IPS DF 6.9 (cell line): ENCODE measurements at regions not wholly inside any gene's neighbourhood (a gene's known extent, or its start where the extent isn't known, plus 50 kb on each side); places are given as distances from the start of the nearest gene placed in this dataset.

Experiments used
- DNase-seq: peaks from one replicate; pipeline ENCODE4 v3.0.0-alpha.2; 2013; ENCODE audit warnings: low read depth, low spot score
- H3K27ac ChIP-seq: one replicate; pipeline ENCODE4 v1.5.1; 2013; ENCODE audit warnings: low read length, control low read depth
- H3K27me3 ChIP-seq: 2 replicates; pipeline ENCODE4 v1.6.1; 2013; ENCODE audit warnings: mild to moderate bottlenecking, low read length; ENCODE audit not compliant: control insufficient read depth, insufficient read depth
- H3K36me3 ChIP-seq: 2 replicates; pipeline ENCODE4 v1.6.1; 2013; ENCODE audit warnings: low read length; ENCODE audit not compliant: control insufficient read depth, insufficient read depth
- H3K4me1 ChIP-seq: 2 replicates; pipeline ENCODE4 v1.6.1; 2013; ENCODE audit warnings: low read length; ENCODE audit not compliant: control insufficient read depth, insufficient read depth
- H3K4me3 ChIP-seq: 2 replicates; pipeline ENCODE4 v1.5.1; 2013; ENCODE audit warnings: mild to moderate bottlenecking, low read length
- H3K9me3 ChIP-seq: 2 replicates; pipeline ENCODE4 v1.6.1; 2013; ENCODE audit warnings: low read length, inconsistent platforms; ENCODE audit not compliant: control insufficient read depth, insufficient read depth
- WGBS: extraction: QIAGEN DNeasy Blood & Tissue Kit; methylation state at CpG from one replicate; pipeline ENCODE4 v1.1.7; 2013; ENCODE audit warnings: mixed read lengths, missing lambda C conversion rate; ENCODE audit not compliant: insufficient read length, insufficient coverage; 5-methylcytosine and 5-hydroxymethylcytosine counted together

- Histone ChIP-seq H3K4me1 (no peaks in the 10 kb centered on the region), H3K4me3 (no peak overlapping the region), H3K27ac (no peak overlapping the region), H3K9me3 (no peaks in the 10 kb centered on the region), H3K27me3 (no peaks in the 10 kb centered on the region), H3K36me3 (no peaks in the 10 kb centered on the region)
- WGBS, result no CpG with 5 or more reads among the region's 2 CpGs
- DNase-seq, result no peak
These were observed 783.2 kb downstream of the RPA4 start for GRCh38 chrX:97666890-97667289.

- Histone ChIP-seq H3K27me3 (no peaks in the 10 kb centered on the region), H3K4me3 (no peak overlapping the region)
- WGBS, result no CpG with 5 or more reads among the region's 2 CpGs
These were observed 784.4 kb downstream of the RPA4 start for GRCh38 chrX:97668126-97668525.

GRCh38 chrX:97672138-97672537 is 788.4 kb downstream of the RPA4 start:
- no peaks in the 10 kb centered on the region for H3K9me3 ChIP-seq
- no peak for DNase-seq
- H3K4me3 ChIP-seq, result no peak overlapping the region
- H3K27me3 ChIP-seq, result no peaks in the 10 kb centered on the region
- H3K4me1 ChIP-seq, result no peaks in the 10 kb centered on the region
- WGBS, result no CpG with 5 or more reads among the region's 5 CpGs
- H3K36me3 ChIP-seq, result no peaks in the 10 kb centered on the region
- H3K27ac ChIP-seq, result no peak overlapping the region

More at GRCh38 chrX:97668126-97668525, 784.4 kb downstream of the RPA4 start:
- H3K27ac ChIP-seq, result no peak overlapping the region
- no peak for DNase-seq
- no peaks in the 10 kb centered on the region for H3K36me3 ChIP-seq
- H3K4me1 ChIP-seq, result no peaks in the 10 kb centered on the region
- H3K9me3 ChIP-seq, result no peaks in the 10 kb centered on the region

- H3K36me3 ChIP-seq, result no peaks in the 10 kb centered on the region
- H3K9me3 ChIP-seq, result no peaks in the 10 kb centered on the region
- no peak overlapping the region for H3K4me3 ChIP-seq
- no CpG with 5 or more reads among the region's 2 CpGs for WGBS
- H3K27me3 ChIP-seq, result no peaks in the 10 kb centered on the region
- no peaks in the 10 kb centered on the region for H3K4me1 ChIP-seq
- DNase-seq, result no peak
- no peak overlapping the region for H3K27ac ChIP-seq
These were observed 788.9 kb downstream of the RPA4 start for GRCh38 chrX:97672608-97673007.

- no CpG with 5 or more reads among the region's 5 CpGs for WGBS
- Histone ChIP-seq H3K27me3 (no peaks in the 10 kb centered on the region), H3K4me1 (no peaks in the 10 kb centered on the region), H3K27ac (no peak overlapping the region), H3K36me3 (no peaks in the 10 kb centered on the region), H3K9me3 (no peaks in the 10 kb centered on the region), H3K4me3 (no peak overlapping the region)
- no peak for DNase-seq
These were observed 789.4 kb downstream of the RPA4 start for GRCh38 chrX:97673135-97673534.

- H3K36me3 ChIP-seq, result no peaks in the 10 kb centered on the region
- no peak overlapping the region for H3K27ac ChIP-seq
- no peak for DNase-seq
- H3K4me1 ChIP-seq, result no peaks in the 10 kb centered on the region
- no CpG with 5 or more reads among the region's 3 CpGs for WGBS
- H3K27me3 ChIP-seq, result no peaks in the 10 kb centered on the region
- H3K4me3 ChIP-seq, result no peak overlapping the region
- H3K9me3 ChIP-seq, result no peaks in the 10 kb centered on the region
These were observed 799.5 kb downstream of the RPA4 start for GRCh38 chrX:97682991-97683840.

- Histone ChIP-seq H3K4me3 (no peak overlapping the region), H3K27me3 (no peaks in the 10 kb centered on the region), H3K4me1 (no peaks in the 10 kb centered on the region), H3K9me3 (no peaks in the 10 kb centered on the region), H3K36me3 (no peaks in the 10 kb centered on the region), H3K27ac (no peak overlapping the region)
- DNase-seq, result no peak
- WGBS, result no CpG with 5 or more reads among the region's 4 CpGs
These were observed 802.0 kb downstream of the RPA4 start for GRCh38 chrX:97685753-97686152.

- Histone ChIP-seq H3K27me3 (no peaks in the 10 kb centered on the region), H3K27ac (no peak overlapping the region), H3K36me3 (no peaks in the 10 kb centered on the region), H3K4me3 (no peak overlapping the region), H3K4me1 (no peaks in the 10 kb centered on the region), H3K9me3 (no peaks in the 10 kb centered on the region)
- DNase-seq, result no peak
- no CpG with 5 or more reads among the region's 2 CpGs for WGBS
These were observed 808.3 kb downstream of the RPA4 start for GRCh38 chrX:97691901-97692455.

- WGBS, result no CpG with 5 or more reads among the region's 2 CpGs
- Histone ChIP-seq H3K36me3 (no peaks in the 10 kb centered on the region), H3K27ac (no peak overlapping the region), H3K4me1 (no peaks in the 10 kb centered on the region), H3K4me3 (no peak overlapping the region), H3K27me3 (no peaks in the 10 kb centered on the region), H3K9me3 (no peaks in the 10 kb centered on the region)
- DNase-seq, result no peak
These were observed 808.9 kb downstream of the RPA4 start for GRCh38 chrX:97692575-97692974.

- Histone ChIP-seq H3K27ac (no peak overlapping the region), H3K4me1 (no peaks in the 10 kb centered on the region), H3K27me3 (no peaks in the 10 kb centered on the region), H3K36me3 (no peaks in the 10 kb centered on the region), H3K4me3 (no peak overlapping the region), H3K9me3 (no peaks in the 10 kb centered on the region)
- DNase-seq, result no peak
- no CpG with 5 or more reads among the region's 2 CpGs for WGBS
These were observed 816.8 kb downstream of the RPA4 start for GRCh38 chrX:97700547-97700946.

GRCh38 chrX:97704474-97704873 is 820.8 kb downstream of the RPA4 start:
- no peaks in the 10 kb centered on the region for H3K9me3 ChIP-seq
- no peak overlapping the region for H3K27ac ChIP-seq
- no peaks in the 10 kb centered on the region for H3K4me1 ChIP-seq
- H3K36me3 ChIP-seq, result no peaks in the 10 kb centered on the region
- H3K4me3 ChIP-seq, result no peak overlapping the region
- WGBS, result no CpG with 5 or more reads among the region's 6 CpGs
- DNase-seq, result no peak
- no peaks in the 10 kb centered on the region for H3K27me3 ChIP-seq
